Small intestine (tissue), 7 donors: ENCODE measurements at regions not wholly inside any gene's neighbourhood (a gene's known extent, or its start where the extent isn't known, plus 50 kb on each side); places are given as distances from the start of the nearest gene placed in this dataset.

ENCODE experiments used
- DNase-seq, 2 donors: peaks; one replicate each; pipeline versions ENCODE4 v3.0.0 to v3.0.0-alpha.2; 2013
- FAIRE-seq: peaks from 2 replicates; lab custom pipeline; 2012; peaks lifted over from hg19 to GRCh38; lab: Jason Lieb, UNC
- H3K27ac ChIP-seq, 3 donors: one replicate each; pipeline ENCODE4 v1.5.1; 2013; ENCODE audit warnings: low read length in 2 of 3, mild to moderate bottlenecking in 2 of 3, control low read depth in 1 of 3, inconsistent platforms in 1 of 3, low read depth in 1 of 3, moderate library complexity in 1 of 3
- H3K27me3 ChIP-seq, 3 donors: one replicate each; pipeline ENCODE4 v1.6.1; 2013; ENCODE audit warnings: low read length in 3 of 3, inconsistent platforms in 1 of 3; ENCODE audit not compliant: control insufficient read depth in 3 of 3, insufficient read depth in 3 of 3
- H3K36me3 ChIP-seq, 3 donors: one replicate each; pipeline ENCODE4 v1.6.1; 2013; ENCODE audit warnings: low read length in 3 of 3, inconsistent platforms in 1 of 3, low read depth in 1 of 3, mild to moderate bottlenecking in 1 of 3, moderate library complexity in 1 of 3; ENCODE audit not compliant: control insufficient read depth in 3 of 3, insufficient read depth in 2 of 3
- H3K4me1 ChIP-seq, 3 donors: one replicate each; pipeline ENCODE4 v1.6.1; 2013; ENCODE audit warnings: low read length in 2 of 3, inconsistent platforms in 1 of 3, low read depth in 1 of 3, mild to moderate bottlenecking in 1 of 3, moderate library complexity in 1 of 3; ENCODE audit not compliant: control insufficient read depth in 3 of 3, insufficient read depth in 2 of 3
- H3K4me3 ChIP-seq, 3 donors: one replicate each; pipeline ENCODE4 v1.5.1; 2013; ENCODE audit warnings: low read length in 3 of 3, control low read depth in 1 of 3, inconsistent platforms in 1 of 3, low read depth in 1 of 3, mild to moderate bottlenecking in 1 of 3, moderate library complexity in 1 of 3
- H3K9me3 ChIP-seq, 2 donors: one replicate each; pipeline ENCODE4 v1.6.1; 2013; ENCODE audit warnings: low read depth in 1 of 2, low read length in 1 of 2; ENCODE audit not compliant: control insufficient read depth in 2 of 2, insufficient read depth in 1 of 2
- WGBS, 3 donors: extraction: QIAGEN DNeasy Blood & Tissue Kit; methylation state at CpG; one replicate each; pipeline ENCODE4 v1.1.7; 2013; 5-methylcytosine and 5-hydroxymethylcytosine counted together
- donor health status: healthy with polysubstance abuse.
- donor health status: control.
- donor health status: control.
- donor health status: Bipolar disorder and iron deficiency.
- donor health status: healthy.

GRCh38 chr15:72865486-72865885 is 81.9 kb upstream of the ADPGK start:
- DNase-seq (peak; percentile 71 to 74), FAIRE-seq (no peak)
- no peaks in the 10 kb centered on the region for H3K36me3 ChIP-seq
- no peak overlapping the region for H3K4me3 ChIP-seq
- no peaks in the 10 kb centered on the region for H3K9me3 ChIP-seq
- H3K4me1 ChIP-seq, result peaks cover 0 to 14% (median 0%) of the 10 kb centered on the region in 3 donors
- WGBS, 3 donors, result 10 to 62% (median 37%) methylated on average over 5 of the region's 5 CpGs
- H3K27ac ChIP-seq, result no peak overlapping the region
- no peaks in the 10 kb centered on the region for H3K27me3 ChIP-seq

- no peak for FAIRE-seq
- DNase-seq, result no peak
- 92 to 93% (median 92%) methylated on average over 4 of the region's 4 CpGs for WGBS, 3 donors
- Histone ChIP-seq H3K4me3 (no peak overlapping the region), H3K4me1 (peaks cover 0 to 18% (median under 1%) of the 10 kb centered on the region in 3 donors), H3K9me3 (no peaks in the 10 kb centered on the region), H3K27ac (no peak overlapping the region), H3K36me3 (no peaks in the 10 kb centered on the region), H3K27me3 (no peaks in the 10 kb centered on the region)
Observed at GRCh38 chr15:72864681-72865080, 81.1 kb upstream of the ADPGK start.

- WGBS, 3 donors, result 89 to 100% (median 92%) methylated on average over 2 of the region's 2 CpGs
- Histone ChIP-seq H3K27me3 (no peaks in the 10 kb centered on the region), H3K4me1 (peaks cover 0 to 29% (median 3%) of the 10 kb centered on the region in 3 donors), H3K36me3 (no peaks in the 10 kb centered on the region), H3K27ac (no peak overlapping the region), H3K9me3 (no peaks in the 10 kb centered on the region), H3K4me3 (no peak overlapping the region)
- DNase-seq (no peak), FAIRE-seq (no peak)
Observed at GRCh38 chr15:72861354-72861910, 77.9 kb upstream of the ADPGK start.

- peak overlapping the region in 1 of 3 donors; percentile 58 for H3K27ac ChIP-seq
Observed at GRCh38 chr15:72859757-72860145, 76.2 kb upstream of the ADPGK start.

GRCh38 chr15:72859017-72859756 is 75.6 kb upstream of the ADPGK start:
- H3K27ac ChIP-seq, result peak overlapping the region in 1 of 3 donors; percentile 58
- DNase-seq, result peak; percentile 68 to 75
- FAIRE-seq, result no peak
- no peaks in the 10 kb centered on the region for H3K27me3 ChIP-seq
- 22 to 64% (median 34%) methylated on average over 10 of the region's 10 CpGs for WGBS, 3 donors
- no peak overlapping the region for H3K4me3 ChIP-seq
- no peaks in the 10 kb centered on the region for H3K36me3 ChIP-seq
- peaks cover 0 to 15% (median 3%) of the 10 kb centered on the region in 3 donors for H3K4me1 ChIP-seq
- no peaks in the 10 kb centered on the region for H3K9me3 ChIP-seq

More at GRCh38 chr15:72859757-72860145, 76.2 kb upstream of the ADPGK start:
- H3K4me1 ChIP-seq, result peaks cover 0 to 17% (median 3%) of the 10 kb centered on the region in 3 donors
- 60 to 77% (median 73%) methylated on average over 9 of the region's 9 CpGs for WGBS, 3 donors
- FAIRE-seq, result no peak
- H3K9me3 ChIP-seq, result no peaks in the 10 kb centered on the region
- no peak for DNase-seq
- no peaks in the 10 kb centered on the region for H3K36me3 ChIP-seq
- no peak overlapping the region for H3K4me3 ChIP-seq
- no peaks in the 10 kb centered on the region for H3K27me3 ChIP-seq

- H3K9me3 ChIP-seq, result no peaks in the 10 kb centered on the region
Observed at GRCh38 chr15:72858205-72858604, 74.6 kb upstream of the ADPGK start.

GRCh38 chr15:72857331-72858063 is 73.9 kb upstream of the ADPGK start:
- H3K4me3 ChIP-seq, result no peak overlapping the region
- 55 to 78% (median 74%) methylated on average over 9 of the region's 9 CpGs for WGBS, 3 donors

More at GRCh38 chr15:72858205-72858604, 74.6 kb upstream of the ADPGK start:
- Histone ChIP-seq H3K27me3 (no peaks in the 10 kb centered on the region), H3K27ac (no peak overlapping the region), H3K4me3 (no peak overlapping the region), H3K36me3 (no peaks in the 10 kb centered on the region), H3K4me1 (peaks cover 0 to 15% (median 3%) of the 10 kb centered on the region in 3 donors)
- FAIRE-seq (no peak), DNase-seq (no peak)
- WGBS, 3 donors, result 71 to 94% (median 78%) methylated on average over 2 of the region's 2 CpGs

GRCh38 chr15:72856549-72857040 is 73.0 kb upstream of the ADPGK start:
- no peak overlapping the region for H3K4me3 ChIP-seq
- H3K27ac ChIP-seq, result no peak overlapping the region
- H3K4me1 ChIP-seq, result peaks cover 0 to 15% (median 3%) of the 10 kb centered on the region in 3 donors
- no peaks in the 10 kb centered on the region for H3K9me3 ChIP-seq
- WGBS, 3 donors, result 85 to 95% (median 93%) methylated on average over 5 of the region's 5 CpGs
- no peaks in the 10 kb centered on the region for H3K36me3 ChIP-seq
- DNase-seq, result no peak
- no peak for FAIRE-seq
- H3K27me3 ChIP-seq, result no peaks in the 10 kb centered on the region

More at GRCh38 chr15:72857331-72858063, 73.9 kb upstream of the ADPGK start:
- FAIRE-seq (no peak), DNase-seq (peak; percentile 25 to 56)
- no peak overlapping the region for H3K27ac ChIP-seq
- H3K36me3 ChIP-seq, result no peaks in the 10 kb centered on the region
- no peaks in the 10 kb centered on the region for H3K9me3 ChIP-seq
- peaks cover 0 to 15% (median 3%) of the 10 kb centered on the region in 3 donors for H3K4me1 ChIP-seq
- H3K27me3 ChIP-seq, result no peaks in the 10 kb centered on the region
